H9 (cell line): ENCODE measurements at regions not wholly inside any gene's neighbourhood (a gene's known extent, or its start where the extent isn't known, plus 50 kb on each side); places are given as distances from the start of the nearest gene placed in this dataset.

Experiments used
- DNase-seq: peaks from one replicate; pipeline ENCODE4 v3.0.0-alpha.2; 2017
- H2AFZ ChIP-seq: one replicate; pipeline ENCODE4 v1.6.1; 2013; ENCODE audit warnings: mild to moderate bottlenecking, low read length, control low read depth, moderate library complexity
- H2AK5ac ChIP-seq: 2 replicates; pipeline ENCODE4 v1.6.1; 2013; ENCODE audit warnings: low read length, control low read depth, mixed read lengths; ENCODE audit not compliant: insufficient read length
- H2BK120ac ChIP-seq: one replicate; pipeline ENCODE4 v1.6.1; 2013; ENCODE audit warnings: low read depth, mild to moderate bottlenecking, low read length, control low read depth, inconsistent platforms; ENCODE audit not compliant: poor library complexity, severe bottlenecking
- H2BK12ac ChIP-seq: 2 replicates; pipeline ENCODE4 v1.6.1; 2013; ENCODE audit warnings: low read length, control low read depth, mixed read lengths, low read depth; ENCODE audit not compliant: insufficient read length
- H2BK15ac ChIP-seq: 2 replicates; pipeline ENCODE4 v1.6.1; 2013; ENCODE audit warnings: low read depth, low read length, control low read depth
- H2BK20ac ChIP-seq: one replicate; pipeline ENCODE4 v1.6.1; 2013; ENCODE audit warnings: low read depth, mild to moderate bottlenecking, low read length, control low read depth, inconsistent platforms; ENCODE audit not compliant: poor library complexity, severe bottlenecking
- H2BK5ac ChIP-seq: 2 replicates; pipeline ENCODE4 v1.6.1; 2013; ENCODE audit warnings: low read length, control low read depth, mixed read lengths; ENCODE audit not compliant: insufficient read length
- H3K14ac ChIP-seq: 2 replicates; pipeline ENCODE4 v1.6.1; 2013; ENCODE audit warnings: low read length, control low read depth; ENCODE audit not compliant: insufficient read depth
- H3K18ac ChIP-seq: 2 replicates; pipeline ENCODE4 v1.6.1; 2013; ENCODE audit warnings: low read depth, mild to moderate bottlenecking, mixed read lengths, low read length, control low read depth; ENCODE audit not compliant: insufficient read length
- H3K23ac ChIP-seq: 2 replicates; pipeline ENCODE4 v1.6.1; 2013; ENCODE audit warnings: low read length, control low read depth, mixed read lengths, low read depth; ENCODE audit not compliant: insufficient read length
- H3K23me2 ChIP-seq: 2 replicates; pipeline ENCODE4 v1.6.1; 2013; ENCODE audit warnings: low read depth, mild to moderate bottlenecking, mixed read lengths, low read length, control low read depth; ENCODE audit not compliant: insufficient read length, poor library complexity, severe bottlenecking
- H3K27ac ChIP-seq: 2 replicates; pipeline ENCODE4 v1.5.1; 2013; ENCODE audit warnings: low read length, control low read depth, mixed read lengths, low read depth; ENCODE audit not compliant: insufficient read length
- H3K27me3 ChIP-seq: 2 replicates; pipeline ENCODE4 v1.6.1; 2013; ENCODE audit warnings: low read length, control low read depth, inconsistent platforms; ENCODE audit not compliant: insufficient read depth
- H3K4ac ChIP-seq: 2 replicates; pipeline ENCODE4 v1.6.1; 2013; ENCODE audit warnings: low read depth, mild to moderate bottlenecking, control low read depth, inconsistent platforms, low read length, moderate library complexity
- H3K4me1 ChIP-seq: 2 replicates; pipeline ENCODE4 v1.6.1; 2013; ENCODE audit warnings: low read length, control low read depth, inconsistent platforms; ENCODE audit not compliant: insufficient read depth
- H3K4me2 ChIP-seq: 2 replicates; pipeline ENCODE4 v1.6.1; 2013; ENCODE audit warnings: low read length, control low read depth, mixed read lengths; ENCODE audit not compliant: insufficient read length, insufficient read depth
- H3K56ac ChIP-seq: 2 replicates; pipeline ENCODE4 v1.6.1; 2013; ENCODE audit warnings: low read depth, mild to moderate bottlenecking, mixed read lengths, low read length, control low read depth; ENCODE audit not compliant: insufficient read length
- H3K79me1 ChIP-seq: 2 replicates; pipeline ENCODE4 v1.6.1; 2013; ENCODE audit warnings: low read depth, mild to moderate bottlenecking, moderate library complexity, low read length, control low read depth, inconsistent platforms; ENCODE audit not compliant: insufficient read depth, poor library complexity, severe bottlenecking
- H3K79me2 ChIP-seq: 2 replicates; pipeline ENCODE4 v1.6.1; 2013; ENCODE audit warnings: low read length, control low read depth, inconsistent platforms; ENCODE audit not compliant: insufficient read depth
- H3K9ac ChIP-seq: 2 replicates; pipeline ENCODE4 v1.6.1; 2013; ENCODE audit warnings: low read length, control low read depth, mixed read lengths; ENCODE audit not compliant: insufficient read length; ENCODE audit errors: extremely low read depth
- H3K9me3 ChIP-seq: one replicate; pipeline ENCODE4 v1.6.1; 2013; ENCODE audit warnings: low read depth, low read length, inconsistent platforms; ENCODE audit not compliant: control insufficient read depth
- H3T11ph ChIP-seq: one replicate; pipeline ENCODE4 v1.6.1; 2013; ENCODE audit warnings: mild to moderate bottlenecking, low read length, control low read depth, inconsistent platforms
- H4K20me1 ChIP-seq: one replicate; pipeline ENCODE4 v1.6.1; 2013; ENCODE audit not compliant: control insufficient read depth, insufficient read length, insufficient read depth
- H4K5ac ChIP-seq: 2 replicates; pipeline ENCODE4 v1.6.1; 2013; ENCODE audit warnings: low read depth, mild to moderate bottlenecking, mixed read lengths, low read length, control low read depth; ENCODE audit not compliant: insufficient read length
- H4K8ac ChIP-seq: replicated peaks from 2 replicates; pipeline ENCODE4 v1.6.1; 2013; ENCODE audit warnings: low read length, control low read depth, mixed read lengths, low read depth; ENCODE audit not compliant: insufficient read length
- H4K91ac ChIP-seq: 2 replicates; pipeline ENCODE4 v1.6.1; 2013; ENCODE audit warnings: low read depth, mild to moderate bottlenecking, moderate library complexity, mixed read lengths, low read length, control low read depth; ENCODE audit not compliant: insufficient read length
- H3K27ac Mint-ChIP-seq, 3 experiments: 2 replicates in 2 of 3; 3 replicates in 1 of 3; pipeline ENCODE4 v1.8.0; 2020 to 2021; ENCODE audit warnings: mixed read lengths in 3 of 3, mild to moderate bottlenecking in 1 of 3, moderate library complexity in 1 of 3
- H3K27me3 Mint-ChIP-seq: 2 replicates; pipeline ENCODE4 v1.8.0; 2021; ENCODE audit warnings: low read depth, mild to moderate bottlenecking, moderate library complexity, mixed read lengths
- H3K36me3 Mint-ChIP-seq, 3 experiments: 2 replicates in 2 of 3; 3 replicates in 1 of 3; pipeline ENCODE4 v1.8.0; 2020 to 2021; ENCODE audit warnings: low read depth in 3 of 3, mixed read lengths in 3 of 3; ENCODE audit not compliant: insufficient read depth in 1 of 3
- H3K4me1 Mint-ChIP-seq, 2 experiments: 2 replicates each; pipeline ENCODE4 v1.8.0; 2020; ENCODE audit warnings: mixed read lengths in 2 of 2
- H3K4me3 Mint-ChIP-seq, 2 experiments: 2 replicates in 1 of 2; 3 replicates in 1 of 2; pipeline ENCODE4 v1.8.0; 2020 to 2021; ENCODE audit warnings: mild to moderate bottlenecking in 2 of 2, mixed read lengths in 2 of 2, moderate library complexity in 1 of 2
- H3K9me3 Mint-ChIP-seq, 2 experiments: 2 replicates in 1 of 2; 3 replicates in 1 of 2; pipeline ENCODE4 v1.8.0; 2020; ENCODE audit warnings: mild to moderate bottlenecking in 2 of 2, mixed read lengths in 2 of 2, moderate library complexity in 1 of 2
- WGBS: extraction: QIAGEN DNeasy Blood & Tissue Kit; methylation state at CpG from one replicate; pipeline ENCODE4 v1.1.7; 2013; ENCODE audit warnings: missing lambda C conversion rate, low lambda C conversion rate, mixed read lengths; ENCODE audit not compliant: insufficient read length; ENCODE audit errors: extremely low coverage; 5-methylcytosine and 5-hydroxymethylcytosine counted together
- TF ChIP-seq, protein P1 (sequence below): fragments of 200-600 bp; sonication (generic); conservative IDR thresholded peaks from 3 replicates; pipeline ENCODE4 v1.8.0; 2021; ENCODE audit warnings: antibody characterized with exemption, mild to moderate bottlenecking

DNA sequence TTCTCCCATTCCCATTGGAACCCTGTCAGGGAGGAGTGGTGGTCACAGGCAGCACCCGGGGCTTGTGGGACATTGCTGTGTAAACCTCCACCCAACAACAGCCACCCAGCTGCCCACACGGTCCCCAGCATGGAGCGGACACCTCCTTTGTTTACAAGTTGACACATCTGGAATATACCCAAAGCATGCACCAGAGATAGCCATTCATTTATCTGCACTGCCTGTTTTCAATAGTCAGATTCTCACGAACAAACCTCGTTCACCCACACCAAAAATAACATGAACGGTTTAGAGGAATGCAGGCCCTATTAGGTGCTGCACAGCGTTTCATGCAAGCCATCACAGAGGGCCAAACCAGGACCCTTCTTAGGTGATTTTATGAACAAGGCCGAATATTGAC, 244.8 kb downstream of the FOXL1 start:
- Histone ChIP-seq H3K4me2 (no peak overlapping the region), H4K20me1 (no peaks in the 10 kb centered on the region), H2AK5ac (no peak overlapping the region), H3K79me2 (no peaks in the 10 kb centered on the region), H2BK12ac (no peak overlapping the region), H3K27me3 (no peaks in the 10 kb centered on the region), H3K4me1 (peaks cover 8% of the 10 kb centered on the region; the same call in 1 of the 2 replicates), H2BK120ac (no peak overlapping the region), H3K23me2 (no peaks in the 10 kb centered on the region), H3K18ac (no peak overlapping the region), H3K79me1 (no peaks in the 10 kb centered on the region), H2BK20ac (no peak overlapping the region), H3K9me3 (no peaks in the 10 kb centered on the region), H4K8ac (no peak overlapping the region), H3T11ph (no peak overlapping the region), H3K27ac (no peak overlapping the region), H2BK5ac (no peak overlapping the region), H3K4ac (no peak overlapping the region), H4K5ac (no peak overlapping the region), H3K23ac (no peak overlapping the region), H4K91ac (no peak overlapping the region), H3K9ac (no peak overlapping the region), H3K56ac (no peak overlapping the region), H3K14ac (no peak overlapping the region), H2BK15ac (no peak overlapping the region), H2AFZ (no peak overlapping the region)
- TF ChIP-seq, protein P1, sequence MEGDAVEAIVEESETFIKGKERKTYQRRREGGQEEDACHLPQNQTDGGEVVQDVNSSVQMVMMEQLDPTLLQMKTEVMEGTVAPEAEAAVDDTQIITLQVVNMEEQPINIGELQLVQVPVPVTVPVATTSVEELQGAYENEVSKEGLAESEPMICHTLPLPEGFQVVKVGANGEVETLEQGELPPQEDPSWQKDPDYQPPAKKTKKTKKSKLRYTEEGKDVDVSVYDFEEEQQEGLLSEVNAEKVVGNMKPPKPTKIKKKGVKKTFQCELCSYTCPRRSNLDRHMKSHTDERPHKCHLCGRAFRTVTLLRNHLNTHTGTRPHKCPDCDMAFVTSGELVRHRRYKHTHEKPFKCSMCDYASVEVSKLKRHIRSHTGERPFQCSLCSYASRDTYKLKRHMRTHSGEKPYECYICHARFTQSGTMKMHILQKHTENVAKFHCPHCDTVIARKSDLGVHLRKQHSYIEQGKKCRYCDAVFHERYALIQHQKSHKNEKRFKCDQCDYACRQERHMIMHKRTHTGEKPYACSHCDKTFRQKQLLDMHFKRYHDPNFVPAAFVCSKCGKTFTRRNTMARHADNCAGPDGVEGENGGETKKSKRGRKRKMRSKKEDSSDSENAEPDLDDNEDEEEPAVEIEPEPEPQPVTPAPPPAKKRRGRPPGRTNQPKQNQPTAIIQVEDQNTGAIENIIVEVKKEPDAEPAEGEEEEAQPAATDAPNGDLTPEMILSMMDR = no peak
- no peak for DNase-seq
- H3K4me1 Mint-ChIP-seq = peaks cover 37 to 39% of the 10 kb centered on the region in 2 experiments
- WGBS = no CpG with 5 or more reads among the region's 8 CpGs
- H3K9me3 Mint-ChIP-seq = peaks cover 0 to 2% of the 10 kb centered on the region in 2 experiments; a peak in 1 of 5 replicates
- H3K36me3 Mint-ChIP-seq = no peaks in the 10 kb centered on the region
- no peak overlapping the region for H3K27ac Mint-ChIP-seq
- H3K27me3 Mint-ChIP-seq = peaks cover 40% of the 10 kb centered on the region
- no peak overlapping the region for H3K4me3 Mint-ChIP-seq
